Activated CD4-positive, alpha-beta T cell treated with anti-CD3 and anti-CD28 coated beads, Interleukin-10, Interleukin-2, amounts not matched to agents 100 ng/mL and 50 ng/mL, durations not matched to agents 16 hours and 8 hours (primary cell): ENCODE measurements at regions not wholly inside any gene's neighbourhood (a gene's known extent, or its start where the extent isn't known, plus 50 kb on each side); places are given as distances from the start of the nearest gene placed in this dataset.

Source experiments
- DNase-seq: peaks from one replicate; pipeline ENCODE4 v3.0.0-alpha.2; 2020

DNA sequence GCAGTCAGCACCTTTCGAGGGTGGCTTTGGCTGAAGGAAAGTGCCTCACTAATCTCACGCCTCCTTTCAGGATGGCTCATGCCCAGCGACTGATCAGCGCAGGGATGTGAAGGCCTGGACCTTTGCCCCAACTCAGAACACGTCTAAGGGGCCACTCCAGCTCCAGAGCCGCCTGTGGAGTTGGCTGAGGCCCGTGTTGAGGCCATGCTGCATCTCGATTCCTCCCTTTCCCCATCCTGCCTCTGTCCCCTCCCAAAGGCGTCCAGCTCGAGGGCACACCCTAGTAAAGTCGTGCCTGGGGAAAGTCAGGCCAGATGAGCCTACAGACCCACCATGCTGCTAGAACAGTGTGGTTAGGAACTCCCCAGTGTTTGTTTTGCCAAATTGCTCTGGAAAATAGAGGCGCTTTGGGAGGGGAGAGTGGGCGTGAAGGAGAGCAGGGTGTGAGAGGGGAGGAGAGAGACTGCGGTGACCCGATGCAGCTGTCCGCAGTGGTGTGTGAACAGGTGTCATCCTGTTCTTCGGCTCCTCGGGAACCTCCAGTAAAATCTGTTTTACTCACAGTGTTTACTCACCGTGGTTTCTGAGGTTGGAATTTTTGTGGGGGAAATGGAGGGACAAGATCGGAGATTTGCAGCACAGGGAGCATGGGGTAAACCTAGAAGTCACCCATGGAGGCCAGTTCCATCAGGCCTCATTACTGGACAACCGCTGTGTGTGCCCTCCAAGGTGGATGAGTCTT, 85.0 kb upstream of the PMEPA1 start:
- no peak for DNase-seq

DNA sequence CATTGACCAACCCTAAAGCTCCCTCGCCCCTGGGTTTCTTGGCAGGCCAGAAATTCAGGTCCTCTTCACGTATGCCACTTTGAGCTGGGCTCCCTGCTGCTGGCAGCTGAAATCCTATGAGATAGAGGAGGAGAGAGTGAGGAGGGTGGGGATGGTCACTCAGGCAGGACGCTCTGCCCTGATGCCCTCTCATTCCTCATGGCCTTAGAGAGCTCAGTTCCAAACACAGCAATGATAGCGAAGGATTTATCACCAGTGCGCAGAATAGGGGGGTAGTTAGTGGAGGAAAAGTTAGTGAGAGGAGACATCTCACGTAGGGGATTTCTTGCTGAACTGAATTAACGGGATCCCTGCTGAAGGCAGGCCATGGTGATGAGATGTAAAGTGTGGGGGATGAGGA, 84.2 kb upstream of the PMEPA1 start:
- DNase-seq, result no peak

DNA sequence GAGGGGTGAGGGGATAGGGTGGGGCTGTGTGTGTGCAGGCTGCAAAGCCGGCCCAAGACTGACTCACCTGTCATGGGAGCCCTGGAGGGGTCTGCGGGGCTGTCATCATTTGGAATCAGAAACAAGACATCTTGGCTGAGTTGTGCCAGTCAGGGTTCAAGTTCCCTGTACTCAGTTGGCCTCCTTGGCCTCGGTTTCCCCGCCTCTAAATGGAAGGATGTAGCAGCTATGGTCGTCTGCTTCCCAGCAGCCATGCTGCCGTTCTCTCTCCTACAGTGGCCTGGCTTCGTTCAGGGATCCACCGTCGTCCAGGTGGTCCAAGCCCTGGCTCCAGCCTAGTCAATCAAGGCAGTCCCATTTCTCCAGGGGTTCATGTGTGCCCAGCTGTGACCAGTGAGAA, 83.6 kb upstream of the PMEPA1 start:
- no peak for DNase-seq

DNA sequence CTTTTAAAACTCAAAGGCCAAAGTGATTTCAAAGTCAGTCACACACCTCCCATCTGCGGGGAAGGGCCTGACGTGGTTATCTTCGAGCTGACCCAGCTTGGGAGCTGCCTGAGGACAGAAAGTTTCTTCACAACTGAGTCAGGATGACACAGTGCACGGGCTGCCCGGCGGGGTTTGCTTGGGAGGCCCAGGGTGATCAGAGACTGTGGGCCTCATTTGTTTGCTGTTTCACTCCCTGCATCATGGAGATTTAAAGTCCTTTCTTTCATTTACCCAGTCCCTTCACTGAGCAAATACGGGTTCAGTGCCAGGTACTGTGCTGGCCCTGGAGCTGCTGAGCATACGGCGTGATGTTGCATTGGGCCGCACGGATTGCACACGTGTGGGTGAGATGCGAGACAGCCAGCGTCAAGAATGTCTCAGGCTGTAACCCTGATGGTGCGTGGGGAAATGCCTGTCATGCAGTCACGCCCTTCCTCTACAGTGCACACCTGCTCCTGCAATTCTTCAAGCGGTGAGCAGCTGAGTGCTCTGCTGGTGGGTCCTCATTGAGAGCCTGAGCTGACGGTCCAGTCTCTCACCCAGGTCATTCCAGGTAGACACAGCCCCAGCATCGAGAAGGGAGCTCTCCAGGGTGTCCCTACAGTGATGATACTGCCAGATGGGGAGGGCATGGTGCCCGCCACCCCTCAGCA, 82.7 kb upstream of the PMEPA1 start:
- no peak for DNase-seq

DNA sequence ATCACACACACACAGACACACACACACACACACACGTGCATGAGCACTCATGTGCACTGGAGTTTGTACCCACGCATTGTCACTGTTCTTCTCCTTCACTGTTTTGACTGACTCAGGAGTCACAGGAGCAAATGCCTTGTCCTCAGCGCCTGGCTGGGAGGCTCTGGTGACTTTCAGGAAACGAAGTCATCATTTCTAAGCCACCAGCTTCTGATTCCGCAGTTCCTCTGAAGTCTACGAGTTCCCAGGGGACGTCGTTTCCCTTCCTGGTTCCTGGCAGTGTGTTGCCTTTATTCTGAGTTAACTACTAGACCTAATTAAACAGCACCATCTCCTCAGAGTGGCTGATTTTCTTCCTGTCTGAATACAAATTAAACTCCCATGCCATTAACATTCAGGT, 82.2 kb upstream of the PMEPA1 start:
- DNase-seq, result no peak

DNA sequence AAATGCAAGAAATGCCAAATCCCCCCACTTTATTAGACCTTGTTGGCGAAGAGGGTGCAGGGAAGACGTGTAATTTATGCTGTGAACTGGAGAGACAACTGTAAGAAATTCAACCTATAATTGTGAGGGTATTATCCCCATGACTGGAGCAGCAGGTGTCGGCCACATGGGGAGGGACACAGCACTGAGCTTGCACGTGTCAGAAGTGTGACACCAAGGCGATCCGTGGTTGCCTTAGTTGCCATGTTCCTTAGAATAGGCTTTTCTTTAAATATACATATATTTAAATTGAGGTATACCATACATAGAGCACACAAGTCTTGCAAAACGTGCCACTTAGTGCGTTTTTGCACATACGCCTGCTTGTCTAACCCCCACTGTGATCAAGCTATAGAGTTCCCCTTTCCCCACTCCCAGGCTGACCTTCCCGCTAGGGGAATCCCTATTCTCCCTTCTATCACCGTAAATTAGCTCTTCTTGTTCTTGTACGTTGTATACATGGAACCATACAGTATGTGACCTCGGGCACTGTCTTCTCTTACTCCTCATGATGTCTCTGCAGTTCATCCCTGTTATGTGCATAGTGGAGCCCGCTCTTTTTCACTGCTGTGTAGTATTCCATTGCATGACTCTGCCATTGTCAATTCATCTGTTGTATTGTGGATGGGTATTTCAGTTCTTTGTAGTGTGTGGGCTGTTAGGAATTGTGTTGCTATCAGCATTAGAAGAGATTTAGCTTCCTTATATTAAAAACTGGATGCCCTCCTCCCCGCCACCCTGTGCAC, 81.6 kb upstream of the PMEPA1 start:
- no peak for DNase-seq

DNA sequence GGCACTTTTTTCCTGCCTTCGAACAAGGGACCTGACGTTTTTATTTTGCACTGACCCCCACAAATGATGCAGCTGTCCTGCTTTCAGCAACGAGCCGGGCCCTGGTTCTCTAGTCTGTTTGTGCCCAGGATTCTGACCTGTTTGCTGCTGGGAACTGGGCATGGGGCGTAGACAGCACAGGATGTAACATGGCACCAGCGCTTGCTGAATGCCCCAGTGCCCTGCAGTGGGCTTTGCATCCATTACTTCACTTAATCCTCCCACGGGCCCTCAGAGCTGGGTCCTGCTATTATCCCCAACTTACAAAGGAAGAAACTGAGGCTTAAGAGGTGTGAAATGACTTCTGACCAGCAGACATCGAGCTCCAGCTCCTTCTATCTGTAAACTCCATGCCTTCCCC, 80.4 kb upstream of the PMEPA1 start:
- DNase-seq, result no peak

DNA sequence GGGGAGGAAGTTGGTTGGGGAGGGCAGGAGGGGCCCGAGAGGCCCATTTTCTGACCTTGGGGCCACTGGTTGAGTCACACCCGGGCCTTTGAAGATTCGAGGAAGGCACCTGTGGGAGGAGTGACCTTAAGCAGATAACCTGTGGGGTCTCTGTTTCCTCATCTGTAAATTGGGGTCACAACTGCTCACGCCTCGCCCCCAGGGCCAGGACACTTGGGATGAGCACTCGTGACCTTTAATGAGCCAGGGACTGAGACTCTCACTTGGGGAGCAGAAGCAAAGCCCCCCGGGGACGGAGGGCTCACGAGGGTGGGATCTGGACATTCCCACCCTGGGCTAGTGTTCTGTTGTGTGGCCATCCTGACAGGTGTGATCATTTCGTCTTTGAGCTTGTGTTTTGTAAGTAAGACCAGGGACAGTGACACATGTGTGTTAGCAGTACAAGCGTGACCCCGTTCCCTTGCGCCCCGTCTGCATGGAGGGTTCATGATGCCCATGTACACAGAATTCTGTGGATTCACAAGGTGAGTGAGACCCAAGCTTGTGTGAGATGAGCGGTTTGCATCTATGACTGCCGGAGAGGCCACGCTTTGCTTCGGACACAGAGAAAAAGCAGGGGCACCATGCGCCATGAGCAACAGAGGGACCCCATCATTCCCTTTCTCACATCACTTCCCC, 79.3 kb upstream of the PMEPA1 start:
- DNase-seq, result no peak

DNA sequence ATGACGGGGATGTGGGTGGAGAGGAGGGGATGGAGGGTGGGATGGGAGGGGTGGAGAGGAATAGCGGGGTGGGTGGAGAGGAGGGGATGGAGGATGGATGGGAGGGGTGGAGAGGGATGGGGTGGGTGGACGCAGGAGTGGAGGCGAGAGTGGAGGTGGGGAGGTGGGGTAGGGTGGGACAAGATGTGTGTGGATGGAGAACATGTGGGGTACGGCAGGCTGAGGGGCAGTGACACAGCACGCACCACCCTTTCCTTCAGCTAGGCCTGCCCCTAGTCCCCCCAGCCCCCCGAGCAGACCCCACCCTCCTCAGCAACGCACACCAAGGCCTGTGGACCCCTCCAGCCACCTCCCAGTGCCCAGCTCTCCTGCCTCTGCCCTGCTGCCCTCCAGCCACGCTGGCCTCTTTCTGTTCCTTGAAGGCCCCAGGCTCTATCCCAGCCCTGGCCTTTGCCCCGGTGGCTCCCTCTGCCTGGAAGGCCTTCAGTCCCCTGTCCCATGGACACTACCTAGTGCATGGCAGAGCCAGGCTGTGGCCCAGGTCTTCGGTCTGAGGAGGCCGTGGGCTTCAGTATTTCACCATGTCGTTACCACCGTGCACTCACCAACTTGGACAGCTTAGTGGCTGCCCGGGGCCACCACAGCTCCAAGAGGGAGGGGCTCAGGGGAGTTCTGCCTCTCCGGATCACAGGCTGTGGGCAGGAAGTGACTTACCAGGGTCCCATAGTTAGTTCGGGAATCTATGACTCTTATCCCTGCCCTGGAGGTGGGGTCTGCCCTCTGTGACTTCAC, 78.4 kb upstream of the PMEPA1 start:
- no peak for DNase-seq

DNA sequence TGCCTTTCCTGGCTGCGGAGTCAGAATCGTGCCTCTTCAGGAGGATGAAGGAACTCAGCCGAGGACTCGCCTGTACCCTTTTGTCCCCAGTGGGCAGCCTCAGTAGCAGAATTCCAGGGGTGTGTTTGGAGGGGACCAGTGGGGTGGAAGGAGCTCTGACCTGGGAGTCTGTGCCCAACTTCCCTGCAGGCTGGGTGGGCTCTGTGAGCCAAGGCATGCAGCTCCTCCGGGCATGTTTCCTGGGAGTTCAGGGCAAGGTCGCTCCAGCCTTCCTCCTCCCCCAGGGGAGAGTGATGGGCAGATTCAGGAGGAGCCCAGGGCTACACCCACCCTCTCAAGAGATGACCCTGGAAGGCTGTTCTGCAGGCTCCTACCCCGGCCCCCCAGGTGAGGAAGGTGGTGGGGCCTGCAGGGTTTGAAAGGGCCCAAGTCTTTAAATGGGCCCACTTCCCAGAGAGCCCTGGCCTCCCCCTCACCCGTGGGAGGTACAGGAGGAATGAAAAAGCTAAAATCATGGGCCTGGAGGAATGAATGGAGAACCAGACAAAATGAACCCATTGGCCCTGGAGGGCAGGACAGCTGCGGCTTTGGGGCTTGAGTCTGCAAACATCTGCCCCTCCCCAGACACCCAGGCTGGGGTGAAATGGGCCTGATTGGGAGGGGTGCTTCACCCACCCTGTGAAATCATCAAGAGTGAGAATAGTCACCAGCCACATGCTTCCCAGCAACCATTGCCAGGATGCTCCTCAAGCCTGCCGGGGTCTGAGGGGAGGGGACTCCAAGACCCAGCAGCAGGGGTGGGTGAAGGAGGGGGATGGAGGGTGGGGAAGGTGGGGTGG, 77.6 kb upstream of the PMEPA1 start:
- DNase-seq, result no peak

DNA sequence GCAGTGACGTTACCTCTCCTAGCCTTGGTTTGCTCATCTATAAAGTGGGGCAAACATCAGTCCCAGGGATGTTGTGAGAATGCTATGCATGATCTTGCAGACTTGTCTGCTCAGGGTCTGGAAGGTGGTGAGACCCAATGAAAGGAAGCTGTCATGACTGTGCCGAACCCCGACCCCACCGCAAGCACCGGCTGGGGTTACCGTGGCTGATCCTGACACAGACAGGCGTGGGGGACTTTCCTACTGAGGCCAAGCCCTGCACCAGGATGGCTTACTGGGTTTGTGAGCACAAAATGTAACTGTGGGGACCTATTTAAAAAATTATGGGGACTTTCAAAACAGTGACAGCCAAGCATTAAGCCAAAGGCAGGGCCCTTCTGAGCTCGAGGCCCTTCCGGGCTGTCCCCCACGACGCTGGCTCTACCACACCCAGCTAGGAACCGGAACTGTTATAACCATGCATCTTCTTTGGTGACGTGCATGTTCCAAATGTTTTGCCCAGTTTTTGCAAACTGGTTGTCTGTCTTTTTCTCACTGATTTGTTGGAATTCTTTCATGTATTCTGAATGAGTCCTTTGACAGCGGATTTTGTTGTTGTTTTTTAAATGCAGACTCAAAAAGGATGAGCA, 76.6 kb upstream of the PMEPA1 start:
- no peak for DNase-seq

DNA sequence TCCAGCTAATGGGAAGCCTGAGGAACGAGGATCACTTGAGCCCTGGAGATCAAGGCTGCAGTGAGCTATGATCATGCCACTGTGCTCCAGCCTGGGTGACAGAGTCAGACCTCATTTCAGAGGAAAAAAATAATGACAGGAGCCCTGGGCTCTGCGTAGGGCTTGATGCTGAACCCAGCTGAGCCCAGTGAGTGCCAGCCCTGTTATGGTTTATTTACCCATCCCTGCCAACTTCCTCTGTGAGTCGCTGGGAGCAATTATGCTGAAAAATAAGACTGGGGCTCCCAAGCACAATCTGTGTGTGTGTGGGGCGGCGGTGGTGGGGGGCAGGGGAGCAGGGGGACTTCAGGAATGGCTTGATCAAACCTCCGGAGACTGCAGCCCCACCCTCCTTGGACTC, 75.9 kb upstream of the PMEPA1 start:
- DNase-seq, result no peak

DNA sequence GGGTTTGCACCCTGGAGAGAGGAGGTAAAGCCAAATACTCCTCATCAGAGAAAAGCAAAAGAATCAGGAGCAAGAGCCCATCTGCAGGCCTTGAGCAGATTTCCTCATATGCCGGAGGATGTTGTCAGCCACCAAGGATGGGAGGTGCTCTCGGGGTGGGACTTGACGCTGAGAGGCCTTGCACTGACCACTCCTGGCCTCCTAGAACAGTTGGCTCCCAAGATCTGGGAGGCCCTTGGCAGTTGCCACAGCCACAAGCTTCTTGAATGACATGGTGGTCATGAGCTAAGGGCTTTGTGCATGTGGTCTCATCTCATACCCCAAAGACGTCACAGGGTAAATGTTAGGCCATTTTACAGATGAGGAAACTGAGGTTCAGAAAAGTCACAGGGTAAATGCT, 75.2 kb upstream of the PMEPA1 start:
- no peak for DNase-seq

DNA sequence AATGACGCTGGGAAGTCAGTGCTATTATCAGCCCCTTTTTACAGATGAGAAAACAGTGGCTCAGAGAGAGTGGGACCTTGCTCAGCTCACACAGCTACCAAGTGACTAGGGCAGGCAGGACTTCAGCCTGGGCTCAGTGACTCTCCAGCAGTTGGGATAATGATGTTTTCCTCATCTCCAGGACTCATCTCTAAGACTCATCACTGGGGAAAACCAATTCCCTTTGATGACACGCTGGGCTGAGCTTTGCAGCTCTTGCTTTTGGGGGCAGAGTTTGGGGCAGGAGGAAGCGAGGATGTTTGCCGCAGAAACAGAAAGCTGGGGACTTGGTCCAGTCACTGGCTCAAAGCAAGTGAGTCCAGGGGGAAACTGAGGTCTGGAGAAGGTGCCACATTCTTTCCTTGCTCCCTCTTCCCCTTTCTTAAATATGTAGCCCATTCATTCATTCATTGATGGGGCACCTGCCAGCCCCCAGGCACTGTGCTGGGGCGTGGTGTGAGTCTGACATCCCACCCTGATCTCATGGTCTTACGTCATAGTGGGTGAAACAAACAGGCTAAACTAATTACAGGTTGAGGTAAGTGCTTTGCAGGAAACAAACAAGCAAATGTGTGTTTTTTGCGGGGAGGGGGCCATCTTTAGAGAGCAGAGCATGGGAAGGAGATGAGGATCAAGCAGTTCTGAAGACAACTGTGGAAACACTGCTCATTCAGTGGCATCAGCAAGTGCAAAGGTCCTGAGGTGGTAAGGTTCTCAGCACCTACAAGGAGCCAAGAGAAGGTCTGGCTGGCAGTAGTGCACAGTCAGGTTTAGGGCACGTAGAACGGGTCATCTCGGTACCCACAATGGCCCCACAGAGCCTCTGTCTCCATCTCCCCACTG, 74.4 kb upstream of the PMEPA1 start:
- no peak for DNase-seq

DNA sequence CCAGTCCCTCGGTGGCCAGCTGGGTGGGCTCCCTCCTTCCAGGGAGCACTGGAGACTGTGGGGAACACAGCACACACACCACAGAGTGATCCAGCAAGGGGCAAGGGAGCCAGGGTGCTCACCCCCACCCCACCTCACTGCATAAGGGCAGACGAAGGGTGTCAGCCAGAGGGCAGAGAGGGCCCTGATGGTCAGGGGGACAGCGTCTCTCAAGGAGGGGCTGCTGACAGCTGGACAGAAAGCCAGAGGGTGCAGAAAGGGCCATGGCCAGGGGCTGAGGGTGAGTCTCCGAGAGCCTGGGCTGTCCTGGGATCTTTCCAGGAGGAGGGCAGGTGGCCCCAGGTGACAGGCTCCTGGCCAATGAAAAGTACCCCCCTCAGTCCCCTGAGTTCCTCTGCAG, 73.4 kb upstream of the PMEPA1 start:
- no peak for DNase-seq

DNA sequence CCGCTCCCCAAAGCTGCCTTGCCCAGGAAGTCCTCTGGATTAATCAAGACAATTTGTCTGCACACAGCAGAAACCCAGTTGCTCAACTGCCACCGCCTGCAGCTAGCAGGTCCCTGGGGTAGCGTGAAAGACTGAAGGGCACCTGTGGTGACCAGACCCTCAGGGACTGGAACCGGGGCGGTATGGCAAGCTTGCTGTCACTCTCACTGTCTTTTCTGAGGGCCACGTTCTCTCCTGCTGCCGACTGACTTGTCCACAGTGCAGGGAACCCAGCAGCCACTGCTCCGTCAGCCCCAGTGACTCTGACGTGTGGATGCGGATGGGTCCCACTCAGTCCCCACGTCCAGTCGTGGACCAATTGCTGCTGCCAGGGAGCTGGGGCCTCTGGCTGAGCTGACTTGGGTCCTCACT, 72.8 kb upstream of the PMEPA1 start:
- no peak for DNase-seq

DNA sequence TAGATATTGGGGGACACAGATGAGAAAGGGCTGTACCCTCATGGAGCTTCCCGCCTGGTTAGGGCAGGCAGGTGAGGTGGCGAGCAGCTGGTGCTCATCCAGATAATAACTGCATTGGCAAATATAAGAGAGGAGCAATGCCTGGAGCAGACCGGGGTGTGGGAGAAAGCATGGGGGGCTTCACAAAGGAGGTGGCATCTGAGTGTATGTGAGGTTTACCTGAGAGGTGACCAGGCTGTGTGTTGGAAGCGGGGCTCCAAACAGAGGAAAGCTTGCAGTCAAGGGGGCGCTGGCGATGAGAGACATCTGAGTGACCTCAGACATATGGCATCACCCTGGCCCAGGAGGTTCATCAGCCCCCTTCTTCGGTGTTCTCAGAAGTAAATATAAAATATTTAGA, 72.1 kb upstream of the PMEPA1 start:
- no peak for DNase-seq

DNA sequence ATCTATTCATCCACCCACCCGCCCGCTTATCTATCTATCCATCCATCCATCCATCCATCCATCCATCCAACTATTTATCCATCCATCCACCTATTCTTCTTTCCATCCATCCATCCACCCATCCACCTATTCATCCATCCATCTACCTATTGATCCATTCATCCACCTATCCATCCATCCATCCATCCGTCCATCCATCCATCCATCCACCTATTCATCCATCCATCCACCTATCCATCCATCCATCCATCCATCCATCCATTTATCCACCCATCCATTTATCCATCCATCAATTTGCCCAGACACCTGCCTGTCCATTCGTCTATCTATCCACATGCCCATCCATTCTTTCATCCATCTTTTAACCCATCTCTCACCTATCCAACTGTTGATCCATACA, 71.1 kb upstream of the PMEPA1 start:
- no peak for DNase-seq

DNA sequence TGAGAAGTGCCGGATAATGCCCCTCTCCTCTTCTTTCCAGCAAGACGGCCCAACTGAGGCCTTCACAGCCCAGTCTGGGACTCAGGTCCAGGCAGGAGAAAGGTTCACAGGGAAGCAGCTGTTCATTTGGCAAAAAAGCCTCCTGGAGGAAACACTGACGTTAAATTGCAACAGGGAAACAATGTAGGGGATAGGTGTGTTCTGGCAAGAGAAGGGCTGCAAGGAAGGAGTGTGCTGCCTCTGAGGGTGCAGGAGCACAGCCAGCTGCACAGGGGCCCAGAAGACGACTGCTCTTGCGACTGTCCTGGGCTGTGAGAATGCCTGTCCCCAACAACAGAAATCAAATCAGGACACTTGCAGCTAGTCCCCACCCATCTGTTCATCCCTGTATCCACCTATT, 70.6 kb upstream of the PMEPA1 start:
- DNase-seq, result no peak

DNA sequence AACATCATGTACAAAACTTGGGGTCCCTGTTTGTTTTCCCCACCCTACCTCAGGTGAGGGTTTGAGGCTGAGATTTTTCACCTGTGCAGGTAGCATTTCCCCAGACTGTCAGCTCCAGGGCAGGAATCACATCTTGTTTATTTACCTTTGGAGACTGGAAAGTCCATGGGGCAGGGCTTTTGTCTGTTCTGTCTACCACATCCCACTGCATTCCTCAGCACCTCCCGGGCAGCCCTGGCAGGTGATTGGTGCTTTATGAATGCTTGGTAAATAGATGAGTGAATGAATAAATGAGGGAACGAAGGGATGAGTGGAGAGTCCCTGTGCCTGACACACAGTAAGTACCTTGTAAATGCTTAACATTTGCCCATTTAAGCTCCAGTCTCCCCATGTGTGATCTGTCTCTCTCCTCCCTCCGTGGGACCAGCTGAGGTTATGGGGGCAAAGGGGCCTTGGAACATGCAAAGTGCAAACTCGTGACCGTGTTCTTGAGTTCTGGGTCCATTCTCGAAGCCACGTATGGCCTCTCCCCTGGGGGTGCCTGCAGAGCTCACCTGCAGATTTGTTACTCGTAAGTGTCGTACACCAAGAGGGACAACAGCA, 69.7 kb upstream of the PMEPA1 start:
- no peak for DNase-seq
